Aorta (tissue), 5 donors: ENCODE measurements at regions not wholly inside any gene's neighbourhood (a gene's known extent, or its start where the extent isn't known, plus 50 kb on each side); places are given as distances from the start of the nearest gene placed in this dataset.

Source experiments
- ATAC-seq: fragments of 200-7000 bp; cut with Tn5 transposase; one replicate; pipeline ENCODE4 v1.9.1; 2022; ENCODE audit warnings: moderate library complexity; ENCODE audit not compliant: low FRiP score
- DNase-seq, 2 donors: peaks; one replicate each; pipeline ENCODE4 v3.0.0-alpha.2; 2020
- H3K27ac ChIP-seq, 2 donors: one replicate each; pipeline ENCODE4 v1.5.1; 2013; ENCODE audit warnings: low read length in 2 of 2, mild to moderate bottlenecking in 2 of 2, moderate library complexity in 2 of 2, control low read depth in 1 of 2, inconsistent platforms in 1 of 2, low read depth in 1 of 2
- H3K27me3 ChIP-seq, 2 donors: one replicate each; pipeline ENCODE4 v1.6.1; 2013; ENCODE audit warnings: control low read depth in 1 of 2, low read length in 1 of 2, mild to moderate bottlenecking in 1 of 2, moderate library complexity in 1 of 2; ENCODE audit not compliant: insufficient read depth in 2 of 2, control insufficient read depth in 1 of 2
- H3K36me3 ChIP-seq, 2 donors: one replicate each; pipeline ENCODE4 v1.6.1; 2013; ENCODE audit warnings: control low read depth in 1 of 2, low read length in 1 of 2, mild to moderate bottlenecking in 1 of 2; ENCODE audit not compliant: insufficient read depth in 2 of 2, control insufficient read depth in 1 of 2
- H3K4me1 ChIP-seq, 2 donors: one replicate each; pipeline ENCODE4 v1.6.1; 2013; ENCODE audit warnings: low read length in 2 of 2, control low read depth in 1 of 2, mild to moderate bottlenecking in 1 of 2, moderate library complexity in 1 of 2; ENCODE audit not compliant: insufficient read depth in 2 of 2, control insufficient read depth in 1 of 2
- H3K4me3 ChIP-seq, 2 donors: one replicate each; pipeline ENCODE4 v1.5.1; 2013; ENCODE audit warnings: low read length in 2 of 2, control low read depth in 1 of 2, mild to moderate bottlenecking in 1 of 2
- H3K9me3 ChIP-seq: one replicate; pipeline ENCODE4 v1.6.1; 2013; ENCODE audit warnings: mild to moderate bottlenecking, low read length; ENCODE audit not compliant: control insufficient read depth
- WGBS, 2 donors: extraction: QIAGEN DNeasy Blood & Tissue Kit; methylation state at CpG; one replicate each; pipeline ENCODE4 v1.1.7; 2013; 5-methylcytosine and 5-hydroxymethylcytosine counted together
- intact Hi-C, 2 donors: fragments of 100-400 bp; cut with DNase I; formaldehyde crosslinking; loops; one replicate each; pipeline versions ENCODE4 v1.14.2 to v1.15.0; 2022
- donor health status: healthy with polysubstance abuse.
- donor health status: Bipolar disorder and iron deficiency.
- donor health status: DM: no; HTN: no; CAD: no.
- donor health status: DM: no; HTN: no; CAD: no.
- donor health status: DM: yes; HTN: yes; CAD: no.

DNA sequence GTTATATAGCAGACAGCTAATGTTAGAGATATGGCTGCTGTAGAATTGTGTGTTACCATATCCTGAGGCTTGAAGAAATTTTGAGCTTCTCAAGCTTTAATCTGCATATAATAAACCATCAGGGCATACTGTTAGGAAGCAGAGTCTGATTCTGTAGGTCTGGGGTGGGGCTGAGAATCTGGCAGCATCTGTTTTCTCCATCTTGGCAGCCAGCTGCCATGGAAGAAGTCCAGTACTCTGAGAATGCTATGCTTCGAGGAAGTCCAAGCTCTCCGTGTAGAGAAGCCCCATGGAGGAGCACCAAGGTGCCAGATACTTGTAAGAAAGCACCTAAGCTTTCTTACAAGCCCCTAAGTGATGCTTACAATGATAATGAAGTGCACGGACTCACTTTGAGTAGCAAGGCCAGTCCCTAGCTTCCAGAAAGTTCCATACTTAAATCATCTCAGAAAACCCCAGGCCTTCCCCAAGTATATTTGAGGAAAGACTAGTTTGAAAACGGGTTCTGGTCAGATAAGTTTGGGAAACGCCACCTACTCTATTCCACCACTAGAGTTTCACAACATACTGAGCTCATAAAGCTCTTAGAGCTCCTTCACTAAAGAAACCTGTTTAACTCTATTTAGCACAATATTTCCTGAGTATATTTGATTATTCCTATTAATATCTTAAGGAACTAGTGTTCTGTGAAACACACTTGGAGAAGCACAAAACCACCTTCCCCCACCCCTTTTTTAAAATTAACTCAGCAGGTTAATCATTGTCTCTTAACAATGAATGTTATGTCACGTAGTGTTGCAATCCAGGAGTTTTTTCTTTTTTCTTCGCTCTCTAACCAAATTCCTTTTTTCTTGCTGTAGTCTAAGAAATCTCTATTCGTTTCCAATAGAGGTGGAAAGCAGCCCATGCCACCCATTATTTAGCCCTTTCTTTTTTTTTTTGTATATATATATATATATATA lies 59.9 kb upstream of the RASGRP1 start:
- ATAC-seq = no peak
- Histone ChIP-seq H3K4me1 (no peaks in the 10 kb centered on the region), H3K9me3 (no peaks in the 10 kb centered on the region), H3K36me3 (no peaks in the 10 kb centered on the region), H3K4me3 (no peak overlapping the region), H3K27me3 (no peaks in the 10 kb centered on the region), H3K27ac (no peak overlapping the region)
- DNase-seq = no peak
- intact Hi-C loops = no loop called here
- whole genome bisulfite sequencing, 2 donors = 58 to 60% methylated on average over 8 of the region's 8 CpGs

DNA sequence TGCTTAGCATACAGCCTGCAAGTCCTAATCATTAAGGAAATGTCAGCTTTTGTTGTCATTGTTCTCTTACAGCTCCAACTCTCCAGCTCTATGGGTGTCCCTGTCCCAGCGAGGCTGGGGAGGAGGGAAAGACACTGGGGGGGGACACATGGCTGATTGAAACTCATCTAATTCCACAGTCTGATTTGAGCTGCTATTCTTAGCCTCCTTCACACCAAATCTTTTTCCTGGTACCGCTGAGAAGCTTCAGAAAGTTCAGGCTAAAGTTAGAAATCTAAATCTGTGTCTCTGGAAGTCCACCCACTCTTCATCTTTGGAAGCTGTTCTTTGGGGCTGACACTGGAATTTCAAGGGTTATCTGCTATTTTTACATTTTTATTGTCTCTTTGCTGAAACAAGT lies 61.3 kb upstream of the RASGRP1 start:
- intact Hi-C loops = no loop called here
- H3K27me3 ChIP-seq = no peaks in the 10 kb centered on the region
- ATAC-seq (no peak), DNase-seq (no peak)
- H3K36me3 ChIP-seq = no peaks in the 10 kb centered on the region
- no peaks in the 10 kb centered on the region for H3K9me3 ChIP-seq
- H3K4me3 ChIP-seq = no peak overlapping the region
- WGBS, 2 donors = 45 to 50% methylated on average over 2 of the region's 2 CpGs
- H3K4me1 ChIP-seq = no peaks in the 10 kb centered on the region
- H3K27ac ChIP-seq = no peak overlapping the region

DNA sequence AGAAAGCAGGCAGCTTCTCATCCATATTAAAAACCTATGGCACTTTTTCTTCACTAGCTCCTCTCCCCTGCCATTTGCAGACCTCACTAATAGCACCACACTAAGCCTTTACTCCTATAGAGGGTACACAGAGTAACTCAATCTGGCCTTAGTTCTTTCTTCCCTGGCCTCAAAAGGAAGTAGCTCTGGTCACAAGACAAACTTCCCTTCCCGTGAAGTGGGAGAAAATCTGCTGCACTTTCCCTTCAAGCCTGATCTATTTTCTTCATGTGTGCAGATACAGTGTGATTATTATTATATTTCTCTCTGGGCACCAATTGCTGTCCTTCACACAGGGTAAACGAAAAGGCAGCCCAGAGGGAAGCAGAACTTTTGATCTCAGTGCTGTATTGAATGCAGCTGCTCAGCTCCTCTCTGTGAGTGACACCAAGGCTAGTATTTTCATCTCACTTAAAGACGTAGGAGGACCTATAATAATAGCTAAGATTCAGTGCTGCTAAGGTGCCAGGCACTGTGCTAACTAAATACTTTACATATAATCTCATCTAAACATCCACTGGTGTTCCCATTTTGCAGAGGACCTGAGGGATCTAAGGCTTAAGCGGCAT lies 61.9 kb upstream of the RASGRP1 start:
- 61 to 68% methylated on average over 4 of the region's 4 CpGs for WGBS, 2 donors
- intact Hi-C loops = no loop called here
- no peak overlapping the region for H3K27ac ChIP-seq
- H3K4me1 ChIP-seq = no peaks in the 10 kb centered on the region
- ATAC-seq = no peak
- H3K36me3 ChIP-seq = no peaks in the 10 kb centered on the region
- no peak overlapping the region for H3K4me3 ChIP-seq
- no peaks in the 10 kb centered on the region for H3K9me3 ChIP-seq
- no peak for DNase-seq
- H3K27me3 ChIP-seq = no peaks in the 10 kb centered on the region

DNA sequence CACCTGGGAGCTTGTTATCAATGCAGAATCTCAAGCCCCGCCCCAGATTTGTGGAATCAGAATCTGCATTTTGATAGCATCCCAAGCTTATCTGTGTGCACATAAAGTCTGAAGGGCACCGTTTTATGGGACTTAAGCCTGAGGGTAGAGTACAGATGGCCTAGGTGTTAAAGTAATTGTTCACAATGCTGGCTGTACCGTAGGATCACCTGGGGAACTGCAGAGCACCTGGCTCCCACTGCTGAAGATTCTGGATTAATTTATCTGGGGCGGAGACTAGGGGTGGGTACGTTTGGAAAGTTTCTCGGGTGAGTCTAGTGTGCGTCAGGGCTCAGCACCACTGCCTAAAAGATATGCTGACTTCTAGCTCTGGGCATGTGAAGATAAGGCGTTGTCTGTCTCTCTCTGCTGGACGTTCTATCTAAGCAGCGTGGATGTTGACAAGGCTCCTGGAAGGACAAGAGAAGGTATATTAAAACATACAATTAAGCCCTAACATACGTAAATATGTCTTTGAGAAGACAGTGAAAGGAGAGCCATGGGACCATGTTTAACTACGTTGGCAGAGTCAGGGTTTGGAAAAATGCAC lies 63.2 kb upstream of the RASGRP1 start:
- DNase-seq (no peak), ATAC-seq (no peak)
- Histone ChIP-seq H3K36me3 (no peaks in the 10 kb centered on the region), H3K9me3 (no peaks in the 10 kb centered on the region), H3K27me3 (no peaks in the 10 kb centered on the region), H3K4me3 (no peak overlapping the region), H3K4me1 (no peaks in the 10 kb centered on the region), H3K27ac (no peak overlapping the region)
- intact Hi-C loops = no loop called here
- WGBS, 2 donors = 86 to 92% methylated on average over 12 of the region's 12 CpGs

DNA sequence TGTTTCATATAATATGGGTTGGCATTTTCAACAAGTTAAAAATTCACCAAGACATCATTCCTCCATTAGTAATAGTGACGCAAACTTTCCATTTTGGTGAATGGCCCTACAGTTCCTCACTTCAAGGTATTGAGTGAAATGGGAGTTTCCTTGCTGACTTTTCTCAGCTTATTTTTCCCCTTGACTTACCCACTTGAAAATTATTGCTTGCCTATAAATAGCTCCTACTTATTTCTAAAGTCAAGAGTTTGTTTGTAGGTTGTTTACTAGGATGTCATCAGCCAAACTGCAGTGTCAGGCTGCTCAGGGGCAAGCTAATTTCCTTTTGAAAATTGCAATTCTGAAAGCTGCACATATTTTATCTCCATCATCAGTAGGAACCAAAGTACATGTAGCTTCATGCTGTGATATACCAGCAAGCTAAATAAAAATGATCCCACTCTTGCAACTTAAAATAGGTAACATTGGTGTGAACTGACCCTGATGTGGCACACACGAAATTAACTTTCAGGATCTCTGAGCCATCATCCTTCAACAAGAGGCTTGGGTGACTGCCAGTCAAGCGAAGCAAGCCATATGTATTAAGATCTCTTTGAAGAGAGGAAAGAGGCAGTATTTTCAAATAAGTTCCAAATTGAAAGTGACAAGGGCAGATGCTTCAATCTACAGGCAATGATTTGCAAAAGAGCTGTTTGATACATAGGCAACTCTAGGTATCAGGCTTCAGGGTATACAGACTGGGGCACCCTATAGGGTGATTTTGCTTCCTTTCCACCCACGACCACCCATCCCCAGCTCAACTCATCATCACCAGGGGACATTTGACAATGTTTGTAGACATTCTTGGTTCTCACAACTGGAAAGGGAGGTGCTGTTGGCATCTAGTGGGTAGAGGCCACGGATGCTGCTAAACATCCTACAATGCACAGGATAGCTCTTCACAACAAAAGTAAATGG lies 66.8 kb upstream of the RASGRP1 start:
- 89 to 91% methylated on average over 5 of the region's 5 CpGs for WGBS, 2 donors

DNA sequence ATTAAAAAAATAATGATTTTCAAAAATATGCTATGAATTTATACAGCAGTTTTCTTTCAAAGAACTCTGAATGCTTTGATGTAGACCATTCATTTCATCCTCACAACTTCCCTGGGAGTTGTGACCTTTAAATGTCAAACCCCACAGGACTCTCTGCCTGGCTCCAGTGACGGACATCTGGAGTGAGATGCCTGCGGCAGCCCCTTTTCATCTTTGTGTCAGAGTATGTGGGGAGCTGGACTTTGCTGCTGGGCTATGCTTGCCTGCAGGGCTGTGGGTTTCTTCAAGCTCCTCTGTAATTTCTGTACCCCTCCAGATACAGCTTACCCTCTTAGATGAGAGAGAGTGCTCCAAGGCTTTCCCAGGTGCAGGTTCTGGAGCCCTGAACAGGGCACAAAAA lies 70.6 kb upstream of the RASGRP1 start:
- no peaks in the 10 kb centered on the region for H3K27me3 ChIP-seq
- 31 to 44% methylated on average over 2 of the region's 2 CpGs for WGBS, 2 donors
- H3K36me3 ChIP-seq = no peaks in the 10 kb centered on the region
- H3K4me1 ChIP-seq = no peaks in the 10 kb centered on the region
- no peak overlapping the region for H3K27ac ChIP-seq
- no peaks in the 10 kb centered on the region for H3K9me3 ChIP-seq
- intact Hi-C loops = no loop called here
- ATAC-seq (no peak), DNase-seq (no peak)
- H3K4me3 ChIP-seq = no peak overlapping the region

More for the DNA sequence above, 66.8 kb upstream of the RASGRP1 start:
- H3K27ac ChIP-seq = no peak overlapping the region
- no peak for ATAC-seq
- no peaks in the 10 kb centered on the region for H3K36me3 ChIP-seq
- no peak overlapping the region for H3K4me3 ChIP-seq
- no peaks in the 10 kb centered on the region for H3K4me1 ChIP-seq
- DNase-seq = no peak
- intact Hi-C loops = no loop called here
- no peaks in the 10 kb centered on the region for H3K27me3 ChIP-seq
- no peaks in the 10 kb centered on the region for H3K9me3 ChIP-seq

DNA sequence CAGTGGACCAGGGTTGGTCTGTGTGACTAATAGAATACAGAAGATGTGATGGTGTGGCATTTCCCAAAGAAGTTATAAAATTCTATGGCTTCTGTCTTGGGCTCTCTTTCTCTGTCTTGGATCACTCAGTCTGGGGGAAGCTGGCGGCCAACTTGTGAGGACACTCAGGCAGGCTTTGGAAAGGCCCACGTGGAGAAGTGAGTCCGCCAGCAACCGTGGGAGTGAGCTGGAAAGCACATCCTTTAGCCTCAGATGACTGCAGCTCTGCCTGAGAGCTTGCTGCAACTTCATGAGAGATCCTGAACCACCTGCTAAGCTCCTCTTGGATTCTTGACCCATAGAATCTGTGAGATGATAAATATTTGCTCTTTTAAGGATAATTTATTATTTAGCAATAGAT lies 72.0 kb upstream of the RASGRP1 start:
- 68 to 75% methylated on average over 4 of the region's 4 CpGs for WGBS, 2 donors
- Histone ChIP-seq H3K4me1 (no peaks in the 10 kb centered on the region), H3K4me3 (no peak overlapping the region), H3K27me3 (no peaks in the 10 kb centered on the region), H3K36me3 (no peaks in the 10 kb centered on the region), H3K9me3 (no peaks in the 10 kb centered on the region), H3K27ac (no peak overlapping the region)
- DNase-seq = no peak
- intact Hi-C loops = no loop called here
- no peak for ATAC-seq

DNA sequence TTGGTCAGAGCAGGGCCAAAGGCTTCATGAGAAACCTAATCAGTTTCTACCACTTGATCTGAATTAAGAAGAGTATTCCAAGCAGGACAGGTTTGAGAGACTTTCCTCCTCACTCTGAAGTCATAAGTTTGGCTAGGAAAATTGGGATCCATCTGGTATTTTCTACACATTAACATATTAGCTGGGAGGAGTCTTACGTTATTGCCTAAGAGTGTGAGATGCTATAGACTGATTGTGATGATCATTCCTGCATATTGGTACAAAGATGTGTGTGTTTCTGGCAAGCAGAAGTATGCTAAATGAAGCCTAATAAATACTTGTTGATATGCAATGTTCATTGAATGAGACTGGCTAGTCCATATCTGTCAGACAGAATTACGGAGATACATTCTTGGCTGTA lies 73.5 kb upstream of the RASGRP1 start:
- no peak for DNase-seq
- Histone ChIP-seq H3K27ac (no peak overlapping the region), H3K4me1 (no peaks in the 10 kb centered on the region), H3K27me3 (no peaks in the 10 kb centered on the region), H3K4me3 (no peak overlapping the region), H3K9me3 (no peaks in the 10 kb centered on the region), H3K36me3 (no peaks in the 10 kb centered on the region)
- no peak for ATAC-seq
- intact Hi-C loops = no loop called here
- WGBS, 2 donors = 66 to 94% methylated on average over 2 of the region's 2 CpGs
